Body of pancreas (tissue), 4 donors: ENCODE measurements at regions not wholly inside any gene's neighbourhood (a gene's known extent, or its start where the extent isn't known, plus 50 kb on each side); places are given as distances from the start of the nearest gene placed in this dataset.

Experiments
- ATAC-seq: fragments of 150-250 bp; one replicate; pipeline ENCODE4 v1.9.1; 2016
- DNase-seq, 4 donors: peaks; one replicate each; pipeline ENCODE4 v3.0.0-alpha.2; 2019
- H3K27ac ChIP-seq, 4 donors: fragments of 200-600 bp; sonication (generic); 1 replicate in 3 of 4; 2 replicates in 1 of 4; pipeline versions ENCODE4 v1.5.1 to v1.6.1; 2016 to 2019; ENCODE audit warnings: mild to moderate bottlenecking in 1 of 4, mixed read lengths in 1 of 4, moderate library complexity in 1 of 4
- H3K27me3 ChIP-seq, 2 donors: fragments of 200-600 bp; sonication (generic); one replicate each; pipeline ENCODE4 v1.6.0; 2016; ENCODE audit warnings: mild to moderate bottlenecking in 1 of 2
- H3K36me3 ChIP-seq, 2 donors: fragments of 200-600 bp; sonication (generic); replicated peaks in 1 of 2; 2 replicates each; pipeline ENCODE4 v1.5.1; 2016; ENCODE audit warnings: low read depth in 2 of 2; ENCODE audit not compliant: insufficient read depth in 1 of 2
- H3K4me1 ChIP-seq: fragments of 200-600 bp; sonication (generic); one replicate; pipeline ENCODE4 v1.6.0; 2016
- H3K4me3 ChIP-seq, 2 donors: fragments of 200-600 bp; sonication (generic); 1 replicate in 1 of 2; 2 replicates in 1 of 2; pipeline ENCODE4 v1.5.1; 2016 to 2019
- H3K9me3 ChIP-seq, 3 donors: fragments of 200-600 bp; sonication (generic); 1 replicate in 2 of 3; 2 replicates in 1 of 3; pipeline ENCODE4 v1.5.1; 2016
- POLR2A ChIP-seq, 3 donors: fragments of 450-650 bp; IDR thresholded peaks; one replicate each; pipeline ENCODE4 v1.6.1; 2016; ENCODE audit warnings: antibody characterized with exemption in 3 of 3, mild to moderate bottlenecking in 2 of 3
- WGBS, 2 donors: methylation state at CpG; one replicate each; pipeline ENCODE4 v1.1.5; 2017; 5-methylcytosine and 5-hydroxymethylcytosine counted together
- intact Hi-C: fragments of 100-400 bp; cut with DNase I; formaldehyde crosslinking; loops from one replicate; pipeline ENCODE4 v1.15.1; 2023
- TF ChIP-seq, protein P1 (sequence below), 7 experiments: fragments of 450-650 bp in 4 of 7; fragments of 200-600 bp in 3 of 7; sonication (generic) in 3 of 7; IDR thresholded peaks; one replicate each; pipeline ENCODE4 v1.5.1; 2016 to 2019; ENCODE audit warnings: antibody characterized with exemption in 7 of 7

DNA sequence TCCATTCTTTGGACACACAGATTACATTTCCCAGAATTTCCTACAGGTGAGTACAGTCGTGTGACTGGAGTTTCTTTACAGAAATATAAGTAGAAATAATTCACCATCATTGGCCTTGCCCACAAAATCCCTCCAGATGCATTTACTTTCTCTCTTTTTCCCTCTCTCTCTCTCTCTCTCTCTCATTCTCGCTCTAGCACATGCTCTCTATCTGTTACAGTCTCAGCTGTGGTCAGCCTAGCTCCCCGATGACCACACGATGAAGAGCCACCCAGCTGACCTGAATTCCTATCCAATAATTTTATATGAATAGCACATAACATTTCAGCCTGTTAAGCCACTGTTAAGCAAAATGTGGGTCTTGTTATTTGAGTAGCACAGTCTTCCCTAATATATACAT, 507.9 kb downstream of the PCDH7 start:
- DNase-seq (no peak), ATAC-seq (no peak)
- Histone ChIP-seq H3K27ac (no peak overlapping the region), H3K36me3 (no peaks in the 10 kb centered on the region), H3K4me3 (no peak overlapping the region), H3K27me3 (no peaks in the 10 kb centered on the region), H3K4me1 (no peaks in the 10 kb centered on the region), H3K9me3 (no peaks in the 10 kb centered on the region)
- TF ChIP-seq, protein P1, sequence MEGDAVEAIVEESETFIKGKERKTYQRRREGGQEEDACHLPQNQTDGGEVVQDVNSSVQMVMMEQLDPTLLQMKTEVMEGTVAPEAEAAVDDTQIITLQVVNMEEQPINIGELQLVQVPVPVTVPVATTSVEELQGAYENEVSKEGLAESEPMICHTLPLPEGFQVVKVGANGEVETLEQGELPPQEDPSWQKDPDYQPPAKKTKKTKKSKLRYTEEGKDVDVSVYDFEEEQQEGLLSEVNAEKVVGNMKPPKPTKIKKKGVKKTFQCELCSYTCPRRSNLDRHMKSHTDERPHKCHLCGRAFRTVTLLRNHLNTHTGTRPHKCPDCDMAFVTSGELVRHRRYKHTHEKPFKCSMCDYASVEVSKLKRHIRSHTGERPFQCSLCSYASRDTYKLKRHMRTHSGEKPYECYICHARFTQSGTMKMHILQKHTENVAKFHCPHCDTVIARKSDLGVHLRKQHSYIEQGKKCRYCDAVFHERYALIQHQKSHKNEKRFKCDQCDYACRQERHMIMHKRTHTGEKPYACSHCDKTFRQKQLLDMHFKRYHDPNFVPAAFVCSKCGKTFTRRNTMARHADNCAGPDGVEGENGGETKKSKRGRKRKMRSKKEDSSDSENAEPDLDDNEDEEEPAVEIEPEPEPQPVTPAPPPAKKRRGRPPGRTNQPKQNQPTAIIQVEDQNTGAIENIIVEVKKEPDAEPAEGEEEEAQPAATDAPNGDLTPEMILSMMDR (IDR thresholded peaks at IDR 0.05), result no peak
- no peak for TF ChIP-seq POLR2A (IDR thresholded peaks at IDR 0.05)
- intact Hi-C loops, result no loop called here
- 62 to 72% methylated on average over 4 of the region's 4 CpGs for WGBS, 2 donors

DNA sequence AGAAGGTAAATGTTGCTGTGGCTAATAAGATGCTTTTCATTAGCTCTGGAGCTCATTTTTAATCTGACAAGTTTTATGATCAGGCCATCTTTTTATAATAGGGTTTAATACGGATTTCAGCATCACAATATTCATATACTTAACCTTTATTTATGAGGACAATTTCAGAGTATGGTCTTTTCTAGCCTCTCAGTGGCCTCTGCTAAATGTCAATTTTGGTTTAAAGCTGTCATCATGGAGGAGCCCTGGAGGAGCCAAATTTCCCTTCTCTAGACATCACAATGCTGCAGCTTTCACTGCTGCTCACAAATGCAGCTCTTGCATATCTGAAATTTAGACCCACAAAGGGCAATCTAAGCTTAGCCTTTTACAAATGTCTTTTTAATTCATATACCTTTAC, 510.4 kb downstream of the PCDH7 start:
- WGBS, 2 donors, result 41 to 43% methylated on average over 1 of the region's 1 CpG
- no peak for ATAC-seq
- no peak overlapping the region for H3K4me3 ChIP-seq
- no peaks in the 10 kb centered on the region for H3K4me1 ChIP-seq
- no peak for DNase-seq
- intact Hi-C loops, result no loop called here
- TF ChIP-seq, protein P1 (IDR thresholded peaks at IDR 0.05), result no peak
- no peak for TF ChIP-seq POLR2A (IDR thresholded peaks at IDR 0.05)
- no peak overlapping the region for H3K27ac ChIP-seq
- H3K27me3 ChIP-seq, result no peaks in the 10 kb centered on the region
- no peaks in the 10 kb centered on the region for H3K9me3 ChIP-seq
- no peaks in the 10 kb centered on the region for H3K36me3 ChIP-seq

DNA sequence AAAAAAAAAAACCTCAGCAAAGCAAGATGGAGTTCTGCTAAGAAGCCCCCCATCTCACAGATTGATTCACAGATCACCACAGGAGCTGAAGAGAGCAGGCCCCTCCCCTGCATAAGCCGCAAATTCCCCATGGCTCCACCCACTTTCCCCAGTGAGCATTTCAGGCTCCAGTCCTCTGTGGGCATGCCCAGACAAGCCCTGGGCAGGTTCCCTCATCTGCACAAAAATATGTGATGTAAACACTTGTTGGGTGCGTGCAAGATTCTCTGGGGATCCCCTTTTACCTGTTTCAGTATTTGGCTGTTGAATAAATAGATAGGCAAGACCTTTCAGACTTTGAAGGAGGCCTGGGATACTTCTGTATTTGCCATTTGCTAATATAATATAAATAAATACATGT, 514.3 kb downstream of the PCDH7 start:
- H3K4me1 ChIP-seq, result no peaks in the 10 kb centered on the region
- H3K9me3 ChIP-seq, result peaks cover 0 to 3% (median 0%) of the 10 kb centered on the region in 3 donors
- WGBS, 2 donors, result 73 to 74% methylated on average over 2 of the region's 2 CpGs
- no peaks in the 10 kb centered on the region for H3K36me3 ChIP-seq
- ATAC-seq, result no peak
- no peaks in the 10 kb centered on the region for H3K27me3 ChIP-seq
- H3K27ac ChIP-seq, result no peak overlapping the region
- DNase-seq, result no peak
- intact Hi-C loops, result no loop called here
- H3K4me3 ChIP-seq, result no peak overlapping the region
- TF ChIP-seq, protein P1 (IDR thresholded peaks at IDR 0.05), result no peak
- TF ChIP-seq POLR2A (IDR thresholded peaks at IDR 0.05), result no peak

DNA sequence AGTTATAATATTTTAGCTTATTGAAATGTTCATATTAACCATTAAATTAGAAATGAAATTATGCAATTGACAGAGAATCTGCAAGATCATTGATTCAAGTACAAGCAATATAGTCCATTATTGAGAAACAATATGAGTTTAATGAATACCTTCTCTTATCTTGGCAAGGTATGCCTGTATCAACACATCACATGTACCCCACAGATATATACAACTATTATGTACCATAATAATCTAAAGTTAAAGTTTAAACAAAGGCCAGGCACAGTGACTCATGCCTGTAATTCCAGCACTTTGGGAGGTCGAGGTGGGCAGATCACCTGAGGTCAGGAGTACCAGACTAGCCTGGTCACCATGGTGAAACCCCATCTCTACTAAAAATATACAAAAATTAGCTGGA, 514.7 kb downstream of the PCDH7 start:
- no peak overlapping the region for H3K4me3 ChIP-seq
- TF ChIP-seq, protein P1 (IDR thresholded peaks at IDR 0.05), result no peak
- no peak for TF ChIP-seq POLR2A (IDR thresholded peaks at IDR 0.05)
- H3K4me1 ChIP-seq, result no peaks in the 10 kb centered on the region
- DNase-seq (no peak), ATAC-seq (no peak)
- H3K27me3 ChIP-seq, result no peaks in the 10 kb centered on the region
- intact Hi-C loops, result no loop called here
- no peaks in the 10 kb centered on the region for H3K36me3 ChIP-seq
- 0 to 17% methylated on average over 1 of the region's 1 CpG for WGBS, 2 donors
- peaks cover 0 to 3% (median 0%) of the 10 kb centered on the region in 3 donors for H3K9me3 ChIP-seq
- no peak overlapping the region for H3K27ac ChIP-seq

DNA sequence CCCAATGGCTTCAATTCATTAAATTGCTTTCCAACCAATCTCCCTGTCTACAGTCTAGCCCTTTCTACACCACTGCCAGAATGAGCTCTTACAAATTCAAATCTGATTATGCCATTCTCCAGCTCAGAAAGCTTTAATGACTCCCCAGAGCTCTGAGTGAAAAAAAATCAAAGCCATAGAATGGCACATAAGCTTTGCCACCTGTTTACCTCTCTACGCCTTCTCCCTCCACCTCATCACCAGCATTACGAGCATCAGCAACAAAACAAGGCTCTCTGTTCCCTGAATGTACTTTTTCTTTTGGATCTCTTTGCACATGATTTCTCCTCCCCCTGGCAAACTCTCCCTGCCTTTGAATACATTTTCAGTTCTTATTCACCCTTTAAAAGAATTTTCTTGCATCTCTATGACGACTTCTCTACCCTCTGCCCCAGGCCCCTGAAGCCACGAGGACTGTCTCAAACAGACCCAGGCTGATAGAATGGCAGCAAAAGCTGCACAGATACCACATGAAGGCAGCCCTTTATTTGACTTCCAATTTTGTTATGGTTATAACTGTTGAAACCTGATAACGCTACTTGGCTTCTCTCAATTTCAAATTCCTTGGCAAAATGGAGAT, 516.0 kb downstream of the PCDH7 start:
- intact Hi-C loops, result no loop called here
- H3K27ac ChIP-seq, result no peak overlapping the region
- peaks cover 0 to 3% (median 0%) of the 10 kb centered on the region in 3 donors for H3K9me3 ChIP-seq
- H3K4me1 ChIP-seq, result no peaks in the 10 kb centered on the region
- DNase-seq (no peak), ATAC-seq (no peak)
- TF ChIP-seq, protein P1 (IDR thresholded peaks at IDR 0.05), result no peak
- no peak for TF ChIP-seq POLR2A (IDR thresholded peaks at IDR 0.05)
- H3K27me3 ChIP-seq, result no peaks in the 10 kb centered on the region
- 65 to 71% methylated on average over 5 of the region's 5 CpGs for WGBS, 2 donors
- H3K36me3 ChIP-seq, result no peaks in the 10 kb centered on the region
- H3K4me3 ChIP-seq, result no peak overlapping the region
